Hepatocyte (in vitro differentiated cells): ENCODE measurements at regions not wholly inside any gene's neighbourhood (a gene's known extent, or its start where the extent isn't known, plus 50 kb on each side); places are given as distances from the start of the nearest gene placed in this dataset.

ENCODE experiments used
- EZH2 ChIP-seq: fragments of 200-600 bp; sonication (generic); IDR thresholded peaks from 2 replicates; pipeline ENCODE4 v1.6.1; 2016; ENCODE audit warnings: antibody characterized with exemption, mild to moderate bottlenecking, borderline replicate concordance
- EZH2phosphoT487 ChIP-seq: fragments of 200-600 bp; sonication (generic); IDR thresholded peaks from one replicate; pipeline ENCODE4 v1.6.1; 2018; ENCODE audit warnings: antibody characterized with exemption, mild to moderate bottlenecking, low read depth, moderate library complexity; ENCODE audit not compliant: unreplicated experiment, severe bottlenecking
- TF ChIP-seq, protein P1 (sequence below): fragments of 200-600 bp; sonication (generic); IDR thresholded peaks from 2 replicates; pipeline ENCODE4 v1.5.1; 2016; ENCODE audit warnings: antibody characterized with exemption, mild to moderate bottlenecking; ENCODE audit not compliant: poor library complexity

DNA sequence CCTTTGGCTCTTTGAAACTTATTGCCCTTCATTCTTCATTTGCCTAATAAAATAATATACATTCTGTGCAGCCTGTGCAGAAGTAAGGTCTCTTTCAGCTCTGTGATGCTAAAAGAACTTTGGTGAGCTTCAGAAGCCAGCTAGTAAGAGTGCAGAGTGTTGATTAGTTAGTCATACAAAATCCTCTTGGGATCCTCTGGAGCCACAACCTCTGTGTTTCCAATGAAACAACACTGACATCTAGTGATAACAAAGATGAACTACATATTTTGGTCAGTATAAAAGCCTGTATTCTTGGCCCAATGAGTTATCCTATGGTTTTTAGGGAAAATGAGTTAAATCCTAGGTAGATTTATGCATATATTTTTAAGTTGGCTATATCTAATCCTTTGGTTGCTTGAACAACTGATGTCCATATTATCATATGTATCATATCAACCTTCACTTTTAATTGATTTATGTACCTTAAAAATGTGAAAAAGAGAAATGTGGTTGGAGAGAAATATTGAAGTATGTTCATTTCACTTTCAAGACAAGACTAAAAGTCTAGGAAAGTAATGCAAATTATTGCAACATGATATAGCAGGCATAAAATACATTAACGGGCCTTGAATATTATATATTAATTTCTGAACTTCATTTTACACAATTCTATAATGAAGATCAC lies 158.4 kb downstream of the KLHL28 start:
- TF ChIP-seq, protein P1, sequence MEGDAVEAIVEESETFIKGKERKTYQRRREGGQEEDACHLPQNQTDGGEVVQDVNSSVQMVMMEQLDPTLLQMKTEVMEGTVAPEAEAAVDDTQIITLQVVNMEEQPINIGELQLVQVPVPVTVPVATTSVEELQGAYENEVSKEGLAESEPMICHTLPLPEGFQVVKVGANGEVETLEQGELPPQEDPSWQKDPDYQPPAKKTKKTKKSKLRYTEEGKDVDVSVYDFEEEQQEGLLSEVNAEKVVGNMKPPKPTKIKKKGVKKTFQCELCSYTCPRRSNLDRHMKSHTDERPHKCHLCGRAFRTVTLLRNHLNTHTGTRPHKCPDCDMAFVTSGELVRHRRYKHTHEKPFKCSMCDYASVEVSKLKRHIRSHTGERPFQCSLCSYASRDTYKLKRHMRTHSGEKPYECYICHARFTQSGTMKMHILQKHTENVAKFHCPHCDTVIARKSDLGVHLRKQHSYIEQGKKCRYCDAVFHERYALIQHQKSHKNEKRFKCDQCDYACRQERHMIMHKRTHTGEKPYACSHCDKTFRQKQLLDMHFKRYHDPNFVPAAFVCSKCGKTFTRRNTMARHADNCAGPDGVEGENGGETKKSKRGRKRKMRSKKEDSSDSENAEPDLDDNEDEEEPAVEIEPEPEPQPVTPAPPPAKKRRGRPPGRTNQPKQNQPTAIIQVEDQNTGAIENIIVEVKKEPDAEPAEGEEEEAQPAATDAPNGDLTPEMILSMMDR = peak; percentile 81
- TF ChIP-seq EZH2 = no peak
- no peak for TF ChIP-seq EZH2phosphoT487
